GM19372 (cell line): ENCODE measurements at regions not wholly inside any gene's neighbourhood (a gene's known extent, or its start where the extent isn't known, plus 50 kb on each side); places are given as distances from the start of the nearest gene placed in this dataset.

ENCODE experiments used
- ATAC-seq: cut with Tn5 transposase; IDR thresholded peaks from one replicate; pipeline ENCODE4 v1.9.1; 2021; ENCODE audit warnings: mild to moderate bottlenecking, low read depth, moderate library complexity; ENCODE audit not compliant: unreplicated experiment

DNA sequence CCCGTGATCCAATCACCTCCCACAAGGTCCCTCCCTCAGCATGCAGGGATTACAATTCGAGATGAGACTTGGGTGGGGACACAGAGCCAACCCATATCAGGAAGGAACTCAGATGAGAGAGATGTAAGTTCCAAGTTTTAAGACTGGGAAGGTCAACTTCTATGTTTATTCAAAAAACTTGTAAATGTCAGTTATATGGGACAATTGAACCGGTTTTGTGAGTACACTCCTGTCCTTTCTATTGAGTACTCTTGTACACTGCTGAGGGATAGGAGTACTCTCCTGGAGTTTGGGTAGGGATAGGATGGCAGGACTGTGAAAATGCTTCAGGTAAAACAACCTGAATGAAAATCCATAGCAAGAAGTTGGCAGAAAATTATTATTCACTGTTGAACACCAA lies 239.1 kb downstream of the ZNF674 start:
- ATAC-seq, result no peak

GRCh38 chrX:46305431-46305830 lies 239.8 kb downstream of the ZNF674 start:
- no peak for ATAC-seq

DNA sequence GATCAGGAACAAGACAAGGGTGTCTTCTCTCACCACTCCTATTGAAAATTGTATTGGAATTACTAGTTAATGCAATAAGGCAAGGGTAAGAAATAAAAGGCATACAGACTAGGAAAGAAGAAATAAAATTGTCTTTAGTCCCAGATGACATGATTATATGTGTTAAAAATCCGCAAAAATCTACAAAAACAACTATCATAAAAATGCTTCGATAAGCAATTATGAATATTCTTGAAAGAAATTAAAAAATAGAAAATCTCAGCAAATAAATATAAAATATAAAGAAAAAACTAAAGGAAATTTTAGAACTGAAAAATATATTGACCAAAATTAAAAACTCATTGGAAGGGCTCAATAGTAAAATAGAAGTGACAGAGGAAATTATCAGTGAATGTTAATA lies 243.3 kb downstream of the ZNF674 start:
- ATAC-seq, result no peak

DNA sequence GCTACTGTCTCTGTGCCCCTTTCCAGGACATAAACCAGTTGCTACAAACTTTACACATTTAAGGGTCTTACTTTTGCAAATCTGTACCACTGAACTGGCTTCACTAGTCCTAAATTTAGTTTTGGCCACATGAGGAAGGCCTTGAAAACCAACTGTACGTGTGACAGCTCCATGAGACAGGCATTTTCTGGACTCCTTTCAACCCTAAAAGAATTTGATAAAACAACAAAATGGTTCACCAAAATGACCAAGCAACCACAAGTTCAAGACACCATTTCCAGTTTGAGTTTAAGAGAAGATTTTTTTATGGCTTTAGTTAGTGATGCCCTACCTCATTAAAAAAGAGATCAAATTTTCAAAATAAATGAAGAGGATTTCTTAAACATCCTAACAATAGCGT lies 246.4 kb downstream of the ZNF674 start:
- no peak for ATAC-seq

DNA sequence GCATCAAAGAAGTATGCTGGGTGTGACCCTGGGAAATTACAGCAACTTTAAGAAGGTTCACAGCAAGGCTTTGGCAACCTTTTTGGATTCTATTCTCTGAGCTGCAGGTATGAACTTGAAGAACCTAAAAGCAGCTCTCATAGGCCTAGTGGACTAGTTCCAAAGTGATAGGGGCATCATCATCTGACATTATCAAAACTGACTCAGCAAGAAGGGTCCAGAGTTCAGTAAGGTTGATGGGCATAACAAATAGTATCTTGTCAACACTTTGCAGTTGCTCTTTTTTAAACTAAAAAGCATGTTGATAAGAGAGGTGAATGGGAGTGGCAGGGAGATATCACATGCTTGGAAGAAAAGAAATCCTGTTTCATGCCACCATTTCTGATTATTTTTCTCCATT lies 249.3 kb downstream of the ZNF674 start:
- no peak for ATAC-seq

DNA sequence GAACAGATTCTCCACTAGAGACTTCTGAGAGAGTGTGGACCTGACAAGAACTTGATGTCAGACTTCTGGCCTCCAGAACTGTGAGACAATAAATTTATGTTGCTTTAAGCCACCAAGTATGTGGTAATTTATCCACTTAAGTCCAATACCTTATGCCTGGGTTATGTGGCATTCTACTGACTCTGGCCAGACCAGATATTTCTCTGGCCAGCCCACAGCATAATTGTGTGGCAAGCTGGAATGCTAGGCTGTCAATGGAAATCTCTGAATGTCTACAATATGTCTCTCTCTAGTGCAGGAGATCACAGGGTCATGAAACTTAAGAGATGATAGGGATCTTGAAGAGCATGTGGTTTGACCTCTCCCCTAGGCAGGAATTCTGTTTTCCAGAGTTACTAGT lies 251.0 kb downstream of the ZNF674 start:
- no peak for ATAC-seq

DNA sequence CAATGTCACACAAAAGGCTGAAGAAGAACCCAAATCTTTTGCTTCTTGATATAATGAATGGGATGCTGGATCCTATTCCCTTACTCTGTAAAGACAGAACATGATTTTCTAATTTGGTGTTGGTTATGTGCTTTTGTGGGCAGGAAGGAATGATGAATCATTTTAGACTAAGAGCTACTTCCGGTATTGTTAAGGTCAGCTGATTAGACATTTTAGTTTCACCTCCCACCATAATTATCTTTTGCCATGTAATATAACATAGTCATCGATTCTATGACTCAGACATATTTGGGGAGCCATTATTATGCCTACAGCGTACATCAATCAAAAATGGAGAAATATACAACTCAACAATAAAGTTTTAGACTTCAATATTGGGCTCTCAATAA lies 265.3 kb downstream of the ZNF674 start:
- no peak for ATAC-seq

- no peak for ATAC-seq
Observed at GRCh38 chrX:46279214-46279924, 265.9 kb downstream of the ZNF674 start.

- no peak for ATAC-seq
Observed at GRCh38 chrX:46278572-46278971, 266.6 kb downstream of the ZNF674 start.

DNA sequence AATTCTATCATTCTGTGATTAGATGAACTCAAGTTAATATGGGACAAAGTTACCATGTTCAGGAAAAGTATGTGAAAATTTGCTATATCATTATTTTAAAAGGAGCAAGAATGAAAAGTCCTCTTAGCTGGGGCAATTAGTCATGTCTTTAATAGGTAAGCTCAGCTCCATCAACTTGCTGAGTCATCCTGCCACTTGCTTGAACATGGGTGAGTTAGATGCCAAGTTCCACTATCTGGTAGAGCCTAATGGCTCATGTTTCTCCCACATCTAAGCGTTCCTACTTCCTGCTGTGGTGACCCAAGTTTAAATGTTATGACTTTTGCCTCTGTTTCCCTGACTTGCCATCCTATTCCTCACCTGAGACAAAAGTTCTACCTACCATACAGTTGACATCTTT lies 276.8 kb downstream of the ZNF674 start:
- no peak for ATAC-seq

DNA sequence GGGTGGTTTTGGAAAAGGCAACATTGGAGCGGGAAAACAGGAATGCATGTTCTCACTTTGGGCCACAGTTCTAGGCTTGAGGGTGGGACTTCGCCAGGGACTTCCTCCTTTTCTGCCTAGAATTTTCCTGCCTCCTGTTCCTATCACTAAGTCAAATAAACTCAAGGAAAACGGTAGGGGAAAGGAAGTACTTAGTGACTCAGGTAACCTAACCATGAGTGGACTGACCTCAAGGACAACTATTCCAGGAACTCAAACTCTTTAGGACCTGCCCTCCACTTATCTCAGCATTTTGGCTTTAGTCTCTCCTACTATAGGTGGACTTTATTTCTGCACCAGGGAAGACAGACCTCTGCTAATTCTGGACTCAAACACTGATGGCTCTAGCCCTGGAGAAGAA lies 281.7 kb downstream of the ZNF674 start:
- no peak for ATAC-seq

- ATAC-seq, result no peak
Observed at GRCh38 chrX:46262304-46262703, 282.9 kb downstream of the ZNF674 start.

DNA sequence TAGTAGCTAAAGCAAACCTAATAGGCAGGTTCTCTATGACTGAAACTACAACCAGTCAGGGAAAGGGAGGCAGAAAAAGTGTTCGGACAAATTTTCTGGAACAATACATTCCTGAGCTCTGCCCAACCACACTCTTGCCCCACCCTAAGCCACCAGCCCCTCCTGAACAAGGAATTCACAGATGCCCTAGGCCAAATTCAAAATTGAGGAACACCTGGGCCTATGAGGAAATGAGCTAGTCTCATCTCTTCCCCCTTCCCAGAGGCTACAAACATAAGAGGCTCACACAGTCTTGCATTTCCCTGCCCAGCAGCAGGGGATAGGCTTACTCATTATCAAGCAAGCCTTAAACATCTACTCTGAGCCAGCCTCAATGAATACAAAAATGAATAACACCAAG lies 284.7 kb downstream of the ZNF674 start:
- no peak for ATAC-seq

GRCh38 chrX:46258356-46258755 lies 286.9 kb downstream of the ZNF674 start:
- ATAC-seq, result no peak

- no peak for ATAC-seq
Observed at GRCh38 chrX:46257451-46257879, 287.8 kb downstream of the ZNF674 start.

- no peak for ATAC-seq
Observed at GRCh38 chrX:46256875-46257274, 288.3 kb downstream of the ZNF674 start.

DNA sequence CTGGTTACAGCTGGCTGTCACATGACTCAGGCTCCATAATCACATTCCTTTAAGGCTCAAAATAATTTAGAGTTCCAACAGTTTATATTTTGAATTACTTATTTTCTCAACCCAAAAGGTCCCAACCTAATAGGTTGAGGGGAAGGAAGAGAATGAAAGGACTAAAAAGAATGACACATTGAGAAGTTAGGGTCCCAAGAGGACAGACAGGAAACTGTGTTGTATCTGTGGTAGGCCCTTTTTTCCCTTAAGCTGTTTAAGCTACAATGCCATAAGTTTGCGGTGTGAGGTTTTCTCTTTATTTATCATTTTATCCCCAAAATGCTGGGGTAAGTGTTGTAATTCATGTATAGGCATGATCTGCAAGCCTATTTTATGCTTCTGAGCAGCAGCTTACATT lies 290.2 kb downstream of the ZNF674 start:
- no peak for ATAC-seq

DNA sequence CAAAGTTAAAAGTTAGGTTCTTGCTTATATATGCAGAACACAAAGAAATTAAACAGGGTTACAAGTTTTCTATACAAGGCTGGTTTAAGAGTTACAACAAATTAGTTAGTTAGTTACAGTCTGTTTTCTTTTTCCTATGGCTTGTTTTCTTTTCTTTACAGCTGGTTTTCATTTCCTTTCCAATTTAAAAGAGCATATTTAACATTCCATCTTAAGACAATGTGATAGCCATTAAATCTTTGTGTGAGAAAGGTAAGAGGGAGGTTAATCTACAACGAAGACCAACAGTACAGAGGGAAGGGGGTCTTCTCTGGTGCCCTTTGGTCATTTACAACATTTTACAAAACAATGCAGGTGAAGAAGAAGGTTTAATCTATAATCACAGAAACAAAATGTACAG lies 290.6 kb downstream of the ZNF674 start:
- ATAC-seq, result no peak

DNA sequence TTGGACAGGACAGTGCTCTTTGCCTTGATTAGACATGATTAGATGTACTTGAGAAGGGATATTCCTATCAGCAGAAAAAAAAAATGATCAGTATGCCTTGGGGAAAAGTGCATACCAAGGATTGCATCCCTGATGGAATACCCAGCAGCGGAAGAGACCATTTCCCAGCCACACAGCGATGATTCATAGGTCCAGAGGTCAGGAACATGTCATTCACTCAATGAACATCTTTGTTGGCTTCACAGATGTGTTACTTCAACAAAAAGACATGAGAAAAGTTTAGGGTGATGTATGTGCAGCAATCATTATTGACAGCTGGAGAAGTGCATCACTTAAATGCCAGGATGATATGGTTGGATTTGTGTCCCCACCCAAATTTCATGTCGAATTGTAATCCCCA lies 293.5 kb downstream of the ZNF674 start:
- ATAC-seq, result no peak

DNA sequence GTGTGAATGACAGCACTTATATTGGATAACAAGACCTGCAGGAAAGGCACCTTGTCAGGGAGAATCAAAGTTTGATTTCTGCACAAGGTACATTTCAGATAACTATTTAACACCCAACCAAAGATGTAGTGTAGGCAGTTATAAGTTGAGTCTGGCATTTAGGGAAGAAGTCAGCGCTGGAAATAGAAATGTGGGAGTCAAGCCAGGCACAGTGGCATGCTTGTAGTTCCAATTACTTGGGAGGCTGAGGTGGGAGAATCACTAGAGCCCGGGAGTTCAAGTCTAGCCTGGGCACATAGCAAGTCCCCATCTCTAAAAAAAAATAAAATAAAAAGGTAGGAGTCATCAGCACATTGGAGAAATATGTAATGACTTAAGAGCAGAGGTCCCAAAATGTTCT lies 295.1 kb downstream of the ZNF674 start:
- no peak for ATAC-seq

DNA sequence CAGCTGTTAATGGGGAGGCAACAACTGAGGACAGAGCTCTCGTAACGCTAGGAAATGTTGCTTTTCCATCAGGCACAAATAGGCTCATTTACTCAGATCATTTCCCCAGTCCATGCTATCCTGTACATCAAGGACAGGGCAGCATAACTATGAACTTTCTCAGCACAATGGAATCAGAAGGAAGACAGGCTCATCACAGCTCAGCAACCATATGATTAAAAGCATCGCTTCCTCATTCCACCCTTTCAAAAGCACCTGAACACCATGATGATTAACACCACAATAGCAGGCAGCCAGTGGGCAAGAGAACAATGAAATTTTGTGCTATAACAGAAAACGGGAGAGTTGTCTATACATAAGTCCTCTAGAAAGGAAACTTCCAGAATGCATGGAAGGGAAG lies 297.8 kb downstream of the ZNF674 start:
- no peak for ATAC-seq

DNA sequence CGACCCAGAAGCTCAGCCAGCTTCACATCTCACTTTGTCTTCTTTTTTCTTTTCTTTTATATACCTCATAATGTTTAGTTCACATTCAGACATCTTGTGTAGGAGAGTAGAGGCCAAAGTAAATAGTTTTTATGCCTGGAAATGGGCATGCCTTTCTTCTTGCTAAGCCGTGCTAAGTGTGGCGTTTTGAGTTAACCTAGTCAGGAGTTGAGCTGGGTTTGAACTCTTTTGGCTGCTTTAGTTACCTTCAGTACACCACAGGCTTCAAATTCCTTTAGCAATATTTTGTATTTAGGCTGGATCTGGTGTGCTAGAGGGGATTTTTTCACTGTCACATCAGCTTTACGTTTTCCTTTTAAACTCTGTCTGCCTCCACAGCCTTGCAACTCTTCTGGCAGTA lies 300.8 kb downstream of the ZNF674 start:
- ATAC-seq, result no peak

DNA sequence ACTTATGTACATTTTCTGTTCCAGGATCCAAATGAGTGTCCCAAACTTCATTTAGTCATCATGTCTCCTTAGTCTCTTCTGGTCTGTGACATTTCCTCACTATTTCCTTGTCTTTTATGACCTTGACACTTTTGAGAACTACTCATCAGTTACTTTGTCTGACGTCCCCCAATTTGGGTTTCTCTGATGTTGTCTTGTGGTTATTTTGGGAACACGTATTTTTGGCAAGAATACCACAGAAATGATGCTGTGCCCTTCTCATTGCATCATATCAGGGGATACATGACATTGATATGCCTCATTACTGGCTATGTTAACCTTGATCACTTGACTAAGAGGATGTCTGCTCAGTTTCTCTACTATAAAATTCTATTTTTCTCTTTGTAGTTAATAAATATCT lies 308.8 kb downstream of the ZNF674 start:
- ATAC-seq, result no peak
